GM10266 (cell line): ENCODE measurements at regions not wholly inside any gene's neighbourhood (a gene's known extent, or its start where the extent isn't known, plus 50 kb on each side); places are given as distances from the start of the nearest gene placed in this dataset.

ENCODE experiments used
- DNase-seq: peaks from one replicate; pipeline ENCODE4 v3.0.0; 2012; ENCODE audit errors: extremely low spot score
- TF ChIP-seq, protein P1 (sequence below): IDR thresholded peaks from 2 replicates; pipeline ENCODE4 v1.5.1; 2012; ENCODE audit warnings: mild to moderate bottlenecking, low read depth; ENCODE audit not compliant: control insufficient read depth, insufficient read depth; ENCODE audit errors: missing control alignments

DNA sequence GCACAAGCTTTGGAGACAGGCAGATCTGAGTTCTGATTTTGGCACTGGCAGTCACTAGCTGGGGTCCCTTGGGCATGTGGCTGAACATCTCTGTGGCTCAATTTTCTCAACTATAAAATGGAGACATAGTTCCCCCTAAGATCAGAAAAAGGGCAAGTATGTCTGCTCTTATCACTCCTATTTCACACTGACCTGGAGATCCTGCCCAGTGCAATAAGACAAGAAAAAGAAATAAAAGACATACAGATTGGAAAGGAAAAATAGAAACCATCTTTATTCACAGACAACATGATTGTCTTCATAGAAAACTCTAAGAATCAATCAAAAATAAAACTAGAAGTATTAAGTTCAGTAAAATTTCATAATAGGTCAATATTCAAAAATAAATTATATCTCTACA, 56.0 kb upstream of the LHX1 start:
- TF ChIP-seq, protein P1, sequence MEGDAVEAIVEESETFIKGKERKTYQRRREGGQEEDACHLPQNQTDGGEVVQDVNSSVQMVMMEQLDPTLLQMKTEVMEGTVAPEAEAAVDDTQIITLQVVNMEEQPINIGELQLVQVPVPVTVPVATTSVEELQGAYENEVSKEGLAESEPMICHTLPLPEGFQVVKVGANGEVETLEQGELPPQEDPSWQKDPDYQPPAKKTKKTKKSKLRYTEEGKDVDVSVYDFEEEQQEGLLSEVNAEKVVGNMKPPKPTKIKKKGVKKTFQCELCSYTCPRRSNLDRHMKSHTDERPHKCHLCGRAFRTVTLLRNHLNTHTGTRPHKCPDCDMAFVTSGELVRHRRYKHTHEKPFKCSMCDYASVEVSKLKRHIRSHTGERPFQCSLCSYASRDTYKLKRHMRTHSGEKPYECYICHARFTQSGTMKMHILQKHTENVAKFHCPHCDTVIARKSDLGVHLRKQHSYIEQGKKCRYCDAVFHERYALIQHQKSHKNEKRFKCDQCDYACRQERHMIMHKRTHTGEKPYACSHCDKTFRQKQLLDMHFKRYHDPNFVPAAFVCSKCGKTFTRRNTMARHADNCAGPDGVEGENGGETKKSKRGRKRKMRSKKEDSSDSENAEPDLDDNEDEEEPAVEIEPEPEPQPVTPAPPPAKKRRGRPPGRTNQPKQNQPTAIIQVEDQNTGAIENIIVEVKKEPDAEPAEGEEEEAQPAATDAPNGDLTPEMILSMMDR, result no peak
- no peak for DNase-seq

DNA sequence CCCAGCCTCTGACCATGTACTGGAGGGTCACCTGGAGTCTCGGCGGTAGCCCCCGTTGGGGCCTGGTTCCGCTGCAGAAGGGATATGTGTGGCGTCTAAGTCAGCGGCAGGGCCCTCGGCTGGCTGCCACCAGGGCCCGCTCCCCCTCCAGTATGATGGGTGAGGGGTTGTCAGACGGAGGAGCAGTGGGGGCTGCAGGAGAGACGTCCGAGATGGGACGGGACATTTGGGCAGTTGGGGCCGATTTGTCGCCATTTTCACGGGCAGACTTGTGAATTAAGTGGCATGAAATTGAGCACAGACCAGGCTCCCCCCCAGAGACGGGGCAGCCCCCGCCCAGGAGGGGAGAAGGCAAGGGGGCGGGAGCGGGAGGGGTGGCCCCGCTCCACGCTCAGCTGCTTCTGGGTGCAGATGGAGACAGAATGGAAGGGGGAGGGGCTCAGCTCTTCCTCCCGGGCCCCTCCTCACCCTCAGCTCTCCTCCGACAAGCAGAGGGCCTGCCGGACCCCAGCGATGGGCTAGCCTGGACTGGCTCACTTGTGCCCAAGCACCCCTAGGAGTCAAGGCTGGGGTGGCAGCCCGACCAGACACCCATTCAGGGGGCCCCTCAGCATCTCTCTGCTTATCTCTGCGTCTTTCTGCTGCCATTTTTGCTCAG, 52.7 kb upstream of the LHX1 start:
- no peak for DNase-seq
- TF ChIP-seq, protein P1, result no peak

- no peak for DNase-seq
Measured at GRCh38 chr17:36885153-36885735, 52.0 kb upstream of the LHX1 start.

GRCh38 chr17:36885771-36886377, 51.4 kb upstream of the LHX1 start:
- TF ChIP-seq, protein P1, result no peak
- no peak for DNase-seq

More at GRCh38 chr17:36885153-36885735, 52.0 kb upstream of the LHX1 start:
- TF ChIP-seq, protein P1, result no peak
